ENCODE measurements at regions not wholly inside any gene's neighbourhood (a gene's known extent, or its start where the extent isn't known, plus 50 kb on each side); places are given as distances from the start of the nearest gene placed in this dataset.

GRCh38 chr20:8953300-8953699 lies 115.6 kb upstream of the PLCB4 start:
- ATAC-seq (ENCODE audit: low read depth) (no peak), DNase-seq (no peak)
- H3K4me1 ChIP-seq (ENCODE audit: control insufficient read depth in 2 of 2, insufficient read depth in 2 of 2, low read length in 2 of 2) = no peaks in the 10 kb centered on the region
- no peak overlapping the region for H3K9ac ChIP-seq (ENCODE audit: low read length)
- Mint-ChIP-seq H3K9me3 (ENCODE audit: insufficient read depth) (no peaks in the 10 kb centered on the region), H3K4me3 (no peak overlapping the region), H3K27ac (no peak overlapping the region), H3K27me3 (no peaks in the 10 kb centered on the region), H3K4me1 (no peaks in the 10 kb centered on the region)
- H3K9me3 ChIP-seq (ENCODE audit: control extremely low read depth in 1 of 3, control insufficient read depth in 2 of 3, insufficient read depth in 1 of 3, low read length in 2 of 3) = no peaks in the 10 kb centered on the region
- H3K36me3 ChIP-seq (replicated peaks in 1 of 2; ENCODE audit: control extremely low read depth in 1 of 2, control insufficient read depth in 1 of 2, extremely low read depth in 1 of 2, insufficient read depth in 2 of 2, low read length in 1 of 2) = no peaks in the 10 kb centered on the region
- no peak overlapping the region for H3K4me2 ChIP-seq (replicated peaks; ENCODE audit: low read depth, low read length, poor library complexity, severe bottlenecking)
- intact Hi-C loops (cut with micrococcal nuclease) = no loop called here
- no CpG with 5 or more reads among the region's 1 CpG for WGBS (ENCODE audit: insufficient coverage)
- H3K27ac ChIP-seq (ENCODE audit: low read length in 2 of 2) = no peak overlapping the region
- ChIA-PET POLR2A (no interaction called here), CTCF (no interaction called here)
- H3K4me3 ChIP-seq (ENCODE audit: control extremely low read depth in 1 of 5, extremely low read depth in 1 of 5, insufficient read depth in 1 of 5, low read depth in 2 of 5, low read length in 4 of 5) = no peak overlapping the region
- no peaks in the 10 kb centered on the region for H3K79me2 ChIP-seq (ENCODE audit: control insufficient read depth, insufficient read depth, low read length)
- no peak overlapping the region for H2AFZ ChIP-seq (ENCODE audit: insufficient read depth, low read depth, low read length, poor library complexity, severe bottlenecking)
- no peaks in the 10 kb centered on the region for H4K20me1 ChIP-seq (ENCODE audit: control insufficient read depth, insufficient read depth, low read length, poor library complexity, severe bottlenecking)
- no peaks in the 10 kb centered on the region for H3K27me3 ChIP-seq (replicated peaks in 1 of 4; ENCODE audit: control extremely low read depth in 1 of 4, control insufficient read depth in 3 of 4, insufficient read depth in 4 of 4, low read length in 3 of 4)
- no peak for TF ChIP-seq EZH2 (IDR thresholded peaks at IDR 0.05; ENCODE audit: borderline replicate concordance, insufficient read depth, low read depth, low read length, poor library complexity, severe bottlenecking)
- no peak for TF ChIP-seq CTCF (IDR thresholded peaks at IDR 0.05)

- CTCF ChIA-PET = no interaction called here
- Mint-ChIP-seq H3K27me3 (no peaks in the 10 kb centered on the region), H3K4me1 (no peaks in the 10 kb centered on the region), H3K27ac (no peak overlapping the region), H3K9me3 (ENCODE audit: insufficient read depth) (peaks cover 2% of the 10 kb centered on the region), H3K4me3 (no peak overlapping the region)
- POLR2A ChIA-PET = no interaction called here
- no peak overlapping the region for H3K4me3 ChIP-seq (ENCODE audit: control extremely low read depth in 1 of 5, extremely low read depth in 1 of 5, insufficient read depth in 1 of 5, low read depth in 2 of 5, low read length in 4 of 5)
- H3K79me2 ChIP-seq (ENCODE audit: control insufficient read depth, insufficient read depth, low read length) = no peaks in the 10 kb centered on the region
- no peak overlapping the region for H2AFZ ChIP-seq (ENCODE audit: insufficient read depth, low read depth, low read length, poor library complexity, severe bottlenecking)
- ATAC-seq (ENCODE audit: low read depth) (no peak), DNase-seq (no peak)
- H3K9me3 ChIP-seq (ENCODE audit: control extremely low read depth in 1 of 3, control insufficient read depth in 2 of 3, insufficient read depth in 1 of 3, low read length in 2 of 3) = no peaks in the 10 kb centered on the region
- no peaks in the 10 kb centered on the region for H3K27me3 ChIP-seq (replicated peaks in 1 of 4; ENCODE audit: control extremely low read depth in 1 of 4, control insufficient read depth in 3 of 4, insufficient read depth in 4 of 4, low read length in 3 of 4)
- H4K20me1 ChIP-seq (ENCODE audit: control insufficient read depth, insufficient read depth, low read length, poor library complexity, severe bottlenecking) = no peaks in the 10 kb centered on the region
- H3K9ac ChIP-seq (ENCODE audit: low read length) = no peak overlapping the region
- no peak overlapping the region for H3K4me2 ChIP-seq (replicated peaks; ENCODE audit: low read depth, low read length, poor library complexity, severe bottlenecking)
- no peaks in the 10 kb centered on the region for H3K36me3 ChIP-seq (replicated peaks in 1 of 2; ENCODE audit: control extremely low read depth in 1 of 2, control insufficient read depth in 1 of 2, extremely low read depth in 1 of 2, insufficient read depth in 2 of 2, low read length in 1 of 2)
- WGBS (ENCODE audit: insufficient coverage) = 88% methylated on average over 3 of the region's 4 CpGs
- H3K27ac ChIP-seq (ENCODE audit: low read length in 2 of 2) = no peak overlapping the region
- TF ChIP-seq CTCF (IDR thresholded peaks at IDR 0.05) (no peak), EZH2 (IDR thresholded peaks at IDR 0.05; ENCODE audit: borderline replicate concordance, insufficient read depth, low read depth, low read length, poor library complexity, severe bottlenecking) (no peak)
- intact Hi-C loops (cut with micrococcal nuclease) = no loop called here
- H3K4me1 ChIP-seq (ENCODE audit: control insufficient read depth in 2 of 2, insufficient read depth in 2 of 2, low read length in 2 of 2) = no peaks in the 10 kb centered on the region
These were observed 108.6 kb upstream of the PLCB4 start for GRCh38 chr20:8960241-8960640.

All from B cell (primary cell).